Erythroblast (primary cell): ENCODE measurements at regions not wholly inside any gene's neighbourhood (a gene's known extent, or its start where the extent isn't known, plus 50 kb on each side); places are given as distances from the start of the nearest gene placed in this dataset.

Source experiments
- GATA1 ChIP-seq: IDR thresholded peaks from 2 replicates; pipeline ENCODE4 v1.6.1; 2011; ENCODE audit warnings: low read depth, mild to moderate bottlenecking, control low read depth, low read length, moderate library complexity
- POLR2A ChIP-seq: IDR thresholded peaks from 2 replicates; pipeline ENCODE4 v1.6.1; 2011; ENCODE audit warnings: mild to moderate bottlenecking, low read length

DNA sequence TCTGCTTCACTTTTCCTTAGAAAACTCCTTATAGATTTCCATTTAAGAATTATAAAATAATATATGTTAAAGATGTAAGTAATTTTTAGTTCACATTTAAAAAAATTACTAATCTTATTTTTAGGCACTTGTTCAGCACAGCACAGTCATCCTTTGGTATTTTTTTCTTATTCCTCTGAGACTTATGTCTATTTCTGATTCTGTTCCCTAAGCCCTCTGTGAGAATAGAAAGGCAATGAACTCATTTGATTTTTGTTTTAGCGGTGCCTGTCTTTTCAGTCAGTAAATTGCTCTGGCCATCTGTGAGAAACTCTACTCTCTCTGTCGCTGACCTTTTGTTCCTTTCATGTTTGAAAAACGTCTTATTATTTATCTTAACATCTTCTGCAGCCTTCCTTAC, 168.1 kb downstream of the PCDH17 start:
- TF ChIP-seq POLR2A (no peak), GATA1 (no peak)
